ENCODE measurements at regions not wholly inside any gene's neighbourhood (a gene's known extent, or its start where the extent isn't known, plus 50 kb on each side); places are given as distances from the start of the nearest gene placed in this dataset.

DNA sequence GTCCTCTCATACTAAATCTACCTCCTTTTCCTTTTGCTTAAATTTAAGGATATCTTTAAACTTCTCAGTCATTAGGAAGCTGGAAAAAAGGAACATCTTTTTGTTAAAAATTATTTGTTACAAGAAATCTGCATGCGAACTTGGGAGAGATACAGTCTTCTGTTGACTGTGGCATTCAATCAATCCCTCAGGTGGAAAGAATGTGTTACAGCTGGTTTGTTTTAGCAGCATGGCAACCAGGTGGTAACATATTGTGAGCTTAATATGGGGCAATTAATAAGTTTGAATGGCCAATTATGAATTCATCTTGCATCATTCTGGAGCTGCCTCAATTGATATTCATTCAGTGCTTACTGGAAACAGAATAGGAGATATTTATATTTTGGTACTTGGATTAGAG lies 135.0 kb downstream of the GC start:
- Mint-ChIP-seq H3K27me3 (ENCODE audit: low read depth, poor library complexity) (no peaks in the 10 kb centered on the region), H3K4me3 (no peak overlapping the region), H3K9me3 (peaks cover 8% of the 10 kb centered on the region), H3K36me3 (ENCODE audit: low read depth) (no peaks in the 10 kb centered on the region), H3K4me1 (no peaks in the 10 kb centered on the region), H3K27ac (no peak overlapping the region)
- no peak for DNase-seq
- TF ChIP-seq, protein P1, sequence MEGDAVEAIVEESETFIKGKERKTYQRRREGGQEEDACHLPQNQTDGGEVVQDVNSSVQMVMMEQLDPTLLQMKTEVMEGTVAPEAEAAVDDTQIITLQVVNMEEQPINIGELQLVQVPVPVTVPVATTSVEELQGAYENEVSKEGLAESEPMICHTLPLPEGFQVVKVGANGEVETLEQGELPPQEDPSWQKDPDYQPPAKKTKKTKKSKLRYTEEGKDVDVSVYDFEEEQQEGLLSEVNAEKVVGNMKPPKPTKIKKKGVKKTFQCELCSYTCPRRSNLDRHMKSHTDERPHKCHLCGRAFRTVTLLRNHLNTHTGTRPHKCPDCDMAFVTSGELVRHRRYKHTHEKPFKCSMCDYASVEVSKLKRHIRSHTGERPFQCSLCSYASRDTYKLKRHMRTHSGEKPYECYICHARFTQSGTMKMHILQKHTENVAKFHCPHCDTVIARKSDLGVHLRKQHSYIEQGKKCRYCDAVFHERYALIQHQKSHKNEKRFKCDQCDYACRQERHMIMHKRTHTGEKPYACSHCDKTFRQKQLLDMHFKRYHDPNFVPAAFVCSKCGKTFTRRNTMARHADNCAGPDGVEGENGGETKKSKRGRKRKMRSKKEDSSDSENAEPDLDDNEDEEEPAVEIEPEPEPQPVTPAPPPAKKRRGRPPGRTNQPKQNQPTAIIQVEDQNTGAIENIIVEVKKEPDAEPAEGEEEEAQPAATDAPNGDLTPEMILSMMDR (IDR thresholded peaks at IDR 0.05) = no peak

DNA sequence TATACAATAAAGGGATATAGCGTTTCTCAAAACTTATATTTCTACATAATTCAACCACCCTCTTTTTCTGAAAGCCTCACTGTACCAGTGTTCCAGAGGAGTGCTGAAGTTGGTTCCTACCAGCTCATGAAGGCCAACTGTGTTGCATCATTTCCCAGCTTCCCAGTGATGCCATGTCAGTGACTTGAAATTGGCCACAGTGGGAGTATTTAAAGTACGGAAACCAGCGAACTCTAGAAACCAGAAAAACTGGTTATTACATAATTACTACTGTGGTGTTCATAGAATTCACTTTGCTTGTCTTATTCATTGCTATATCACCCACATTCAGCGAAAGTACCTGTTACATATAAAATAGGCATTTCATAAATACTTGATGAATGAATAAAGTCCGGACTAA lies 135.4 kb downstream of the GC start:
- Mint-ChIP-seq H3K4me1 (no peaks in the 10 kb centered on the region), H3K36me3 (ENCODE audit: low read depth) (no peaks in the 10 kb centered on the region), H3K9me3 (peaks cover 8% of the 10 kb centered on the region), H3K27ac (no peak overlapping the region), H3K4me3 (no peak overlapping the region), H3K27me3 (ENCODE audit: low read depth, poor library complexity) (no peaks in the 10 kb centered on the region)
- TF ChIP-seq, protein P1 (IDR thresholded peaks at IDR 0.05) = no peak
- DNase-seq = no peak

DNA sequence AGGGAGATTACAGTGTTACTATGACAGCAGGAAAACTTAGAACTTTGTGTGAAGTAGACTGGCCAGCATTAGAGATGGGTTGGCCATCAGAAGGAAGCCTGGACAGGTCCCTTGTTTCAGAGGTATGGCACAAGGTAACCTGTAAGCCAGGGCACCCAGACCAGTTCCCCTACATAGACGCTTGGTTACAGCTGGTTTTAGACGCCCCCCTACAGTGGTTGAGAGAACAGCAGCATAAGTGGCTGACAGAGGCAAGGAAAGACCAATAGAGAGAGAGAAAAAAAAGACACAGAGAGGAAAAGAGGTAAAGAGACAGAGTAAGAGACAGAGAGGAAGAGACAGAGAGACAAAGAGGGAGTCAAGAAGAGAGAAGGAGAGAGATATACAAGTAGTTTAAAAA lies 144.5 kb downstream of the GC start:
- no peaks in the 10 kb centered on the region for H3K27me3 Mint-ChIP-seq (ENCODE audit: low read depth, poor library complexity)
- TF ChIP-seq, protein P1 (IDR thresholded peaks at IDR 0.05) = no peak
- H3K27ac Mint-ChIP-seq = no peak overlapping the region
- no peak for DNase-seq
- H3K36me3 Mint-ChIP-seq (ENCODE audit: low read depth) = peaks cover 5% of the 10 kb centered on the region
- H3K9me3 Mint-ChIP-seq = peaks cover 14% of the 10 kb centered on the region
- H3K4me1 Mint-ChIP-seq = no peaks in the 10 kb centered on the region
- no peak overlapping the region for H3K4me3 Mint-ChIP-seq

DNA sequence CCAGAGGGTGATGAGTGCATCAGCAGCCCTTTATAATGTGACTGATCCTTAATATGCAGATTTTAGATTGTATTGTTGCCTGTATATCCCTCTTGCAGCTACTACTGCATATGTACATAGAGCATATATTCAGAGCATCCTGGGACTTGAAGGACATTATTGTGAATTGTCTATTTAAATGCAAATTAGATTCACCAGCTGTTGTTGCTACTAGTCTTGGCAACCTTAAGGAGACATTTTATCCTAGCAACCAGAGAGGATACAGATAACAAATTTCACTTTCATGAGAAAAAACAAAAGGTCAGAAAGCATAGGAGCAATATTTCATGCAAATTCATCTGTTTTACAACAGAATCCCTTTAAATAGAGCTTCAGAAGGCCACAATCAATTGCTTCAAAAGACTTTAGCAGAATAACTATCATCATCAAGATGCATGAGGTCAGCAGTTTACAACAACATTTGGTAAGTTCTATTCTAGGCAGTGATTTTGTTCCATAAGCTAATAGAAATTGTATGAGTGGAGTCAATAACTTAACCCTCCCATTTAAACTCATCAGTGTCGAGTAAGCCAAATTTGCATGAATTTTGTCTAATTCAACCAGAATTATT lies 148.6 kb downstream of the GC start:
- Mint-ChIP-seq H3K27ac (no peak overlapping the region), H3K9me3 (peaks cover 14% of the 10 kb centered on the region), H3K4me3 (no peak overlapping the region), H3K27me3 (ENCODE audit: low read depth, poor library complexity) (no peaks in the 10 kb centered on the region), H3K4me1 (no peaks in the 10 kb centered on the region), H3K36me3 (ENCODE audit: low read depth) (peaks cover 5% of the 10 kb centered on the region)
- TF ChIP-seq, protein P1 (IDR thresholded peaks at IDR 0.05) = no peak
- no peak for DNase-seq

DNA sequence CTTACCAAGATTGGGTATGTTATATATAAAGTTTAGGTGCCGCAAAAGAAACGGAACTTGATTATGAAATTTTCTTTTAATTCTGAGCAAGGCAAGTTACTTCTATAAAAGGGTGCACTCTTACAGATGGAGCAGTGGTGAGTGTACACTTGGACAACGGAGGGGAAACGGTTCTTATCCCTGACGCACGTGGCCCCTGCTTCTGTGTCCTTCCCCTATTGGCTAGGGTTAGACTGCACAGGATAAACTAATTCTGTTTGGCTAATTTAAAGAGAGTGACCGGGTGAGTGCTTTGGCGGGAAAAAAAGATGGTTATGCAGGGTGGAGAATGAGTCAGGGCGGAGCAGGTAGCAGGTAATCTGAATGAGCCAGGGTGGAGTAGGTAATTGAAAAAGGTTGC lies 149.5 kb downstream of the GC start:
- Mint-ChIP-seq H3K4me3 (no peak overlapping the region), H3K9me3 (peaks cover 12% of the 10 kb centered on the region), H3K4me1 (no peaks in the 10 kb centered on the region), H3K36me3 (ENCODE audit: low read depth) (peaks cover 5% of the 10 kb centered on the region), H3K27me3 (ENCODE audit: low read depth, poor library complexity) (no peaks in the 10 kb centered on the region), H3K27ac (no peak overlapping the region)
- TF ChIP-seq, protein P1 (IDR thresholded peaks at IDR 0.05) = no peak
- DNase-seq = no peak

DNA sequence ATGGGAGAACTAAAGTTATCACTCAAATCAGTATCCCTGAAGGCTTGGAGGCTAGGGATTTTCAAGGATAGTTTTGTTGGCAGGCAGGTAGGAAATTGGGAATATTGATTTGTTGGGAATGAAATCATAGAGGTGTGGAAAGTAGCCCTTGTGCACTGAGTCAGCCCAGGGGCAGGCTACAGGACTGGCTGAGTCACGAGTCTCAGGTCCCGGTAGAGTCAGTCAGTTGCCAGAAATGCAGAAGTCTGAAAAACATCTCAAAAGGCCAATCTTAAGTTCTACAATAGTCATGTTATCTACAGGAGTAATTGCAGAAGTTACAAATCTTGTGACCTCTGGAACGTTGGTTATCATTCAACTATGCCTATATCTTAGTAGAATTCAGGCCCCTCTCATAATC lies 153.1 kb downstream of the GC start:
- DNase-seq = no peak
- Mint-ChIP-seq H3K9me3 (peaks cover 23% of the 10 kb centered on the region), H3K27me3 (ENCODE audit: low read depth, poor library complexity) (no peaks in the 10 kb centered on the region), H3K36me3 (ENCODE audit: low read depth) (no peaks in the 10 kb centered on the region), H3K4me3 (no peak overlapping the region), H3K27ac (no peak overlapping the region), H3K4me1 (no peaks in the 10 kb centered on the region)
- TF ChIP-seq, protein P1 (IDR thresholded peaks at IDR 0.05) = no peak

Data from nephron progenitor cell (in vitro differentiated cells).